BE2C (cell line): ENCODE measurements at regions not wholly inside any gene's neighbourhood (a gene's known extent, or its start where the extent isn't known, plus 50 kb on each side); places are given as distances from the start of the nearest gene placed in this dataset.

Experiments
- DNase-seq: peaks from one replicate; pipeline ENCODE4 v3.0.0-alpha.2; 2020
- H3K27me3 ChIP-seq: fragments of 250-450 bp; sonication (Bioruptor Pico); 2 replicates; pipeline ENCODE4 v1.5.1; 2020; ENCODE audit warnings: mild to moderate bottlenecking
- H3K36me3 ChIP-seq: fragments of 250-450 bp; sonication (Bioruptor Pico); 2 replicates; pipeline ENCODE4 v1.5.1; 2020; ENCODE audit warnings: mild to moderate bottlenecking
- H3K4me1 ChIP-seq: fragments of 250-450 bp; sonication (Bioruptor Pico); 2 replicates; pipeline ENCODE4 v1.5.1; 2020
- H3K4me3 ChIP-seq: 2 replicates; pipeline ENCODE4 v1.5.1; 2011; ENCODE audit warnings: low read depth, low read length
- H3K9me3 ChIP-seq: fragments of 250-450 bp; sonication (Bioruptor Pico); 2 replicates; pipeline ENCODE4 v1.5.1; 2020
- CTCF ChIP-seq: IDR thresholded peaks from 2 replicates; pipeline ENCODE4 v1.5.1; 2012; ENCODE audit warnings: mild to moderate bottlenecking, low read depth, low read length

GRCh38 chr4:100827756-100828155, 309.9 kb upstream of the EMCN start:
- no peak for TF ChIP-seq CTCF
- no peak for DNase-seq
- no peaks in the 10 kb centered on the region for H3K4me1 ChIP-seq

GRCh38 chr4:100826808-100827548, 309.2 kb upstream of the EMCN start:
- H3K9me3 ChIP-seq, result no peaks in the 10 kb centered on the region
- no peaks in the 10 kb centered on the region for H3K4me1 ChIP-seq
- H3K4me3 ChIP-seq, result no peak overlapping the region
- no peaks in the 10 kb centered on the region for H3K27me3 ChIP-seq
- DNase-seq, result no peak
- TF ChIP-seq CTCF, result no peak
- no peaks in the 10 kb centered on the region for H3K36me3 ChIP-seq

More at GRCh38 chr4:100827756-100828155, 309.9 kb upstream of the EMCN start:
- Histone ChIP-seq H3K36me3 (no peaks in the 10 kb centered on the region), H3K27me3 (no peaks in the 10 kb centered on the region), H3K4me3 (no peak overlapping the region), H3K9me3 (no peaks in the 10 kb centered on the region)

GRCh38 chr4:100826067-100826466, 308.2 kb upstream of the EMCN start:
- Histone ChIP-seq H3K36me3 (no peaks in the 10 kb centered on the region), H3K27me3 (no peaks in the 10 kb centered on the region), H3K4me1 (no peaks in the 10 kb centered on the region), H3K4me3 (no peak overlapping the region), H3K9me3 (no peaks in the 10 kb centered on the region)
- TF ChIP-seq CTCF, result no peak
- DNase-seq, result no peak

GRCh38 chr4:100823993-100824323, 306.1 kb upstream of the EMCN start:
- H3K4me3 ChIP-seq, result no peak overlapping the region
- TF ChIP-seq CTCF, result no peak
- no peak for DNase-seq
- H3K36me3 ChIP-seq, result no peaks in the 10 kb centered on the region
- no peaks in the 10 kb centered on the region for H3K4me1 ChIP-seq
- H3K9me3 ChIP-seq, result no peaks in the 10 kb centered on the region
- H3K27me3 ChIP-seq, result no peaks in the 10 kb centered on the region

- H3K27me3 ChIP-seq, result no peaks in the 10 kb centered on the region
- no peak overlapping the region for H3K4me3 ChIP-seq
- no peak for TF ChIP-seq CTCF
- H3K4me1 ChIP-seq, result no peaks in the 10 kb centered on the region
- H3K36me3 ChIP-seq, result no peaks in the 10 kb centered on the region
- no peaks in the 10 kb centered on the region for H3K9me3 ChIP-seq
- DNase-seq, result no peak
These were observed 305.5 kb upstream of the EMCN start for GRCh38 chr4:100823066-100823992.

GRCh38 chr4:100820249-100820648, 302.4 kb upstream of the EMCN start:
- no peaks in the 10 kb centered on the region for H3K9me3 ChIP-seq
- H3K4me1 ChIP-seq, result no peaks in the 10 kb centered on the region
- H3K36me3 ChIP-seq, result no peaks in the 10 kb centered on the region
- DNase-seq, result no peak
- no peaks in the 10 kb centered on the region for H3K27me3 ChIP-seq
- no peak for TF ChIP-seq CTCF
- H3K4me3 ChIP-seq, result no peak overlapping the region
